Amniotic epithelial cell (primary cell): ENCODE measurements at regions not wholly inside any gene's neighbourhood (a gene's known extent, or its start where the extent isn't known, plus 50 kb on each side); places are given as distances from the start of the nearest gene placed in this dataset.

Experiments used
- DNase-seq: peaks from one replicate; pipeline ENCODE4 v3.0.0-alpha.2; 2010; ENCODE audit warnings: low read depth

DNA sequence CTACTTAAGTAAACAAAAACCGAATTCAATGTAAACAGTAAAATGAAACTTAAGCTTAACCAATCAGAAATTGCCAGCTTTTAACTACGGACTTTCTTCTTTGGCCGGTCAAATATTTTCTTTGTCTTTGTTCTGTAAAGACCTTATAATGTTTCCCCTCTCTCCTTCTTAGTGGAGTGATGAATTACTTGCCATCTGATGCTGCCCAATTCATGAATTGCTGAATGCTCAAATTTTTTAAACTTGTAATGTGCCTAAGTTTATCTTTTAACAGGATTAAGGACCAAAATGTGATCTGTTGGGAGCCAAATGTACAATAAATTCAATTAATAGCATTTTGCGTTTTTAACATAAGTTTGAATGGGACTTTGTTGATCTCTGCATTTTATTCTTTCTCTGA is 345.8 kb upstream of the CBLB start:
- no peak for DNase-seq

DNA sequence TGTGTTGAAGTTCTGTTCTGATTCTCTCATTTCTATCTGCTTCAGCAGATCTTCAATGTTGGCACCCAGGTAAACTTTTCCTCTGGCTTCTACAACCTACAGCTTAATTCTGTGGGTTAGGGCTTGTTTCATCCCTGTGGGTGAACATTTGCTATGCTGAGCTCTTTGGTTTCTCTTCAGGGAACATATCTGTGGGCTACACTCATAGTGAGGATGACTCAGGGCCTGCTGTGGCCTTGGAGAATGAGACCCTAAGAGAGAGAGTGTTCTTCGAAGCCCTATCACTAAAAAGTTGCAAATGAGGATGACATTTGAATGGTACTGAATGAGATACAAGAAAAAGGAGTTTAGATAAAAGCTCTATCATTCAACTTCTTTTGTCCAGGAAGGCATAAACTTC is 346.2 kb upstream of the CBLB start:
- DNase-seq = peak; percentile 63

DNA sequence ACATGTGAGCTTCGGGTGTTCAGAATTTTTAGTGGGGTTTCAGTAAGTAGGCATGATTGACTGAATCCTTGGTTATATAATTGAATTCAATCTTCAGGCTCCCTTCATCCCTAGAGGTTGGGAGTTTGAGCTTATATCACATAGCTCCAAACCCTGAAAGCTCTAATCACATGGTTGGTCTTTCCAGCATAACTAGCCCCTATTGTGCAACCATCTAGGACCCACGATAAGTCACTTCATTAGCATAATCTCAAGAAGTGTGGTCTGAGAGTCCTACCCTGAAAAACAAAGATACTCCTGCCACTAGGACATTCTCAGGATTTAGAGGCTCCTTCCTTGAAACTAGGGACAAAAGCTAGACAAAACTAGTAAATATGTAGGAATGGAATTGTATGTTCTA is 348.9 kb upstream of the CBLB start:
- DNase-seq = no peak

DNA sequence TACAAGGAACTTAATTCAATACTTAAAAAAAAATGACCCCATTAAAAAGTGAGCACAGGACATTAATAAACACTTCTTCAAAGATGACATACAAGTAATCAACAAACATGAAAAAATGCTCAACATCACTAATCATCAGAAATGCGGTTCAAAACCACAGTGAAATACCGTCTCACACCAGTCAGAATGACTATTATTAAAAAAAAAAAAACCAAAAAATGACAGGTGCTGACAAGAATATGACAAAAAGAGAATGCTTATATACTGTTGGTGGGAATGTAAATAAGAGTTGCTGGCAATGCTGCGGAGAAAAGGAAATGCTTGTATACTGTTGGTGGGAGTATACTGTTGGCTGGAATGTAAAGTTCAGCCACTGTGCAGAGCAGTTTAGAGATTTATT is 358.3 kb upstream of the CBLB start:
- DNase-seq = no peak

DNA sequence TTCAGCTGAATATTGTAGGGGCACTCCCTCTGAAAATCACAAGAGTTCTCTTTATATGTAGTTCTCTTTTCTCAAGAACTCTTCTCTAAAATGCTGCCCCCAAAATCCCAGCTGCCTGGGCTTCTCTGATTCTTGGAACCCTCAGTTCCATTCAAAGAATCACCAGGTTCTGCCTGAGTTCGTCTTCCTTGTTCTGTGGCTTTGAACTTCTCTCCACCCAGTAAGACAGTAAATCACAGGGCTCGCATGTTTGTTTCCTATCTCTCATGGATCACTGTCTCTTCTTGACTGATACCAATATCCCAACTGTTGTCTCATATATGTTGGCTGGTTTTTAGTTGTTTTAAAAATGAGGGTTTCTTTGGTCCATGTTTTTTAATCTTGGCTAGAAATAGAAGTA is 359.5 kb upstream of the CBLB start:
- DNase-seq = no peak

DNA sequence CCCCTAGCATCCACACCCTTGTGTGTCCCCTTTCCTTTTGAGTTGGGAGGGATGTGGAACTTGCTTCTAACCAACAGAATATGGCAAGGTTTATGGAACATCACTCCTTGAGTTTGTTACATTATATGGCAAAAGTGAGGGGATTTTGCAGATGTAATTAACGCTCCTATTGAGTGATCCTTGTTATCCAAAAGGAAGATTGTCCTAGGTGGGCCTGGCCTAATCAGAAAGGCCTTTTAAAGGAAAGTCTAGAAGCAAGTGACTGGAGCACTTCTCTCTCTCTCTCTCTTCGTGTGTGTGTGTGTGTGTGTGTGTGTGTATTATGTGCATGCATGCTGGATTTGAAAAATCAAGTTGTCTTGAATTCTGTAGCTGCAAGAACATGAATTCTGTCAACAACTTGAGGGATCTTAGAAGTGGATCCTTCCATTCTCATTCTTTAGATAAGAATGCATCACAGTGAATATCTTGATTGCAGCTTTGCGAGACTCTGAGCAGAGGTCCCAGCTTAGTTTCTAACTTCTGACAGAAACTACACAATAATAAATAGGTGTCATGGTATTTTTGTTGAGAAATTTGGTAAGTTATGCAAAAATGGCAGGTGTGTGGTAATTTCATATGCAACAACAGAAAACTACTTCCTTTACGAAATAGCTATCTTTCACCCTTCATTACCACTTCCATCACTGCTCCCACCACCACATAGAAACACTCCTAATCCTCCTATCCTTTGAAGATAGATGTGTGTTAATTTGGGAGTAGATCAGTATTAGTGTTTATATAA is 360.9 kb upstream of the CBLB start:
- peak; percentile 34 for DNase-seq

DNA sequence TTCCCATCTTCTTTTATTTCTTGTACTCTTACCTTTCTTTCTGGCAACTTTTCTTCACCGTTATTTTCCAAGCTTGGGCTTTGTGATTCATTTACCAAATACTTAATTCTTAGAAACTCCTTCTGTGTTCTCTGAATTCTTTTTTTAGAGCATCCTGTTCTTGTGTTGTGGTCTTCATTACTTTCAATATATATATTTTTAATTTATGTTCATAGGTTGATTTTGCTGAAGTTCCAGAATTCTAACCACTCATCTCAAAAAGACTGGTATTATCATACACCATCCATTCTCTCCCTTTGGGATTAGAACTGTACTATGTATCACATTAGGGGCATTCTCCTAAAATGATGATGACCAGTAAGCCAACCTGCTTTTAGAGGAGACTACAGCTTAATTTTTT is 362.3 kb upstream of the CBLB start:
- DNase-seq = no peak

DNA sequence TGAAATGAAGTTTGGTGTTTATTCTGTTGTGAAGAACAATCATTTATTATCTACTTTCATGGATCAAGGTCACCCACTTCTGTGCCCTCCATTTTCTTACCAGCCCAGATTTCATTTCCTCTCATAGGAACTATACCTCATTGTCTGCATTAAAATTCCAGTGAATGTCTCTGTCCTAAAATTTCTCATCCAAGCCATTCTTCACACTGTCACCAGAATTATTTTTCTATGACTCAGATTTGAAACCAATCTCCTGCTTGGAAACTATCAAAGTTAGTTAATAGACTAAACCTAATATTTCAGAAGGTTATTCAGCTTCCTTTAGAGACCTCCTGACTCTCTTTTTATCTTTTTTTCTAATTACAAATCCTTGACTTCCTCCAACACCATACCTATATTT is 364.1 kb upstream of the CBLB start:
- no peak for DNase-seq

DNA sequence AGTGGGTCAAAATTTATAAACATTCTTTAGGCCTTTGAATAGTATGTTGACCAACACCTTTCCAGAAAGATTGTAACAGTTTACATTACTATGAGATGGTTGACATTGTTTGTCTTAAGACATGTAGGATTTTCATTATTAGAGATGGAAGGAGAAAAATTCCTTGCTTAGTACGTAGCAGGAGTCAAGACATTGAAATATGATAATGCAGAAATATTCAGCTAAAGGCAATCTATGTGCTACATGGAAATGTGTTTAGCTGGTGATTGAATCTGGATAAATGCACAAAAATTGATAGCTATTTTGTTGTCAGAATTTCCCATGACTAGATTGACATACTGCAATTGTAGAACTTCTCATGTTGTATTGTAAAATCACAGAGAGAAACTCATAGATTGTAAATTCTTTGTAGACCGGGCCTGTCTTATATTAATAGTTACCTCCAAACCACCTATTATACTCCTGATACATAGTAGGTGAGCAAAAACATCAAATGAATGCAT is 370.4 kb upstream of the CBLB start:
- no peak for DNase-seq

DNA sequence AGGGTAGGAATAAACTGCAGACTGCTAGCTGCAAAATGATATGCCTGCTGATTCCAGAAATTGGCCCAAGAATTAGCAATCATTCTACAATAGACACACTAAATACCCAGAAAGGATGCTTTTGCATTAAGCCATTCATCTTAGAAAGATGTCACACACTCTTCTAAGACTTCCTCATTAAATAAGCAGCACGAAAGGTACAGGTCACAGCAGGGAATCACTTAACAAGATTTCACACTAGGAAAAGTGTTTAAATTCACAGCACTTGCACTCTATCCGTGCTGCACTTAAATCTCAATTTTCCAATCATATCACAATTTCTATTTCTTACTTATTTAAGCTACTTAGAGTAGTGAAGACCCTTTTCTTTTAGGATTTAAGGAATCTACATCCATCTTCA is 372.8 kb upstream of the CBLB start:
- DNase-seq = no peak

DNA sequence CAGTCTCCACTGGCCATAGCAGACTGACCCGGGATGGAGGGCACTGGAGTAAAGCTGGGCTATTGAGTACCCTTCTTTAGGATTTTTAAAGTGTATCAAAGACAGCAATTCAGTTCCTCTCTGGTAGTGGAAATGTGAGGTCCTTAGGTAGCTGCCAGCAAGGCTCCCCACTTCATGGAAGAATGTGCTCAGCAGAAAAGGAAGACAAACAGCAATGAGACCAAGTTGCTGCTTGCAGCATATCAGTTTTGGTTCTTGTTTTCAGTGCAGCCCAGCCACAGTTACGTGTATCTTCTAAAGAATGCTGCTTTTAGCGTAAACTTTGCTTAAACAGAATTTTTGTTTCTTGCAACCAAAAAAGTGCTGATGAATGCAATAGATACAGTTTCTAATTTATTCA is 374.0 kb upstream of the CBLB start:
- DNase-seq = no peak

DNA sequence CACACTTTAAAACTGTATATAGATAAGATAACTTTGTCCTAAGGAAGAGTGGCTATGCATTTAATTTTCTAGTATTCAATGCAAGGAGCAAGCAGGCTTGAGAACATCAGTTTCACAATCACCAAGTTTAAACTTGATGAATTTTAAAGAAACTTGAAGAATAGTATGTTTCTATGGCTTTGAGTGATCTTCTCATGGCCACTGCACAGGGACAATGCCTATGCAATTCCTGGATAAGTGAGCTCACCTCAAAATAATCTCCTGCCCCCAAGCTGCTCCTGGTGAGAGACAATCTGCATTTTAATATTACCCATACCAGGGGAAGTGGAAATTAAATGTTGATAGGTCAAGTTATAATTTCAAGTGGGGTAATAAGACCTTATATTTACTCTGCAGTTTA is 376.6 kb upstream of the CBLB start:
- DNase-seq = no peak

DNA sequence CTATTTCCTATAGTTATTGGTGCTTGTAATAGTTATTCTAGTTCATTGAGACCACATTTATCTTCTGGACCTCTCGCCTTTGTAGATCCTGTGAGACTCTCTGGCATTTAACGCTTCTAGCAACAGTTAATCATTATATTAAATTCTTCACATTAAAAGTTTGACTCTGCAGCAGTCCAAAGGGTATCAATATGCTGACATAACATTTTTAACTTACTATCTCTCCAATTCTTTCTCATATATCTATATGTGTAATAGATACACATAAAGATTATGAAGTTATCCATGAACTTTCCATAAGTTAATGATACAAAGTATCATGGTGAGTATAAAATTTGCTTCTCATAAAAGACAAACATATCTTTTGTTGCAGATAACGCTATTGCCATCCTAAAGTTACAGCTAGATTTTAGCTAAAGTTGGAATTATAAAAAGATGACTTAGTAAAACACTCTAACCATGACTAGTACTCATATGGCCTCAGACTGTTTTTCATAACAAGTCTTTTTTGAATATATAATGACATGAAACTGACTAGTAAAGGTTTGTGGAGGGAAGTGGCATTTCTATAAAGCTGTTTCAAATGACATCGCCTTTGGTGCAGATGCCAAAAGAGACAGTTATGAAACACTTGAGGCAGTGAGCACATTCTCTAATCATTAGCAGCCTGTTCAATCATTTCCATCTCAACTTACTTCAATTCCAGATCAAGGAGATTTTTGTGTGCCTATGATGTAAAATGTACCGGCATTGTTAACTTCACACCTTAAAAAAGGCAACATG is 379.3 kb upstream of the CBLB start:
- no peak for DNase-seq

DNA sequence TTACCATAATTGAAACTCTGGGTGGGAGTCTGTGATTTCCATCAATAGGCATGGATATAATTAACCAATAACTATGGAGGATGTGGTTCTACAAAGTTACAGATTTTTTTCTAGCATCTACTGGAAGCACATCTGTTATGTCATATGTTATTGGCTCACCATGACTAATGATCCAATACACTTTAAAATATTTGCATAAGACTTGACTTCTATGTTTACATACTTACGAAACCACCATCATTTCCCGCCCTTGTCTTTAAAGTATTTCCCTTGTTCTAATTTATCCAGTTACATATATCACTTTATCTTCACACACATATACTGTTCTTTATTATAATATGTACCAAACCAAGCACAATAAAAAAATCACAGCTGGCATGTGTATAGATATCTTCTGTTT is 380.3 kb upstream of the CBLB start:
- no peak for DNase-seq

DNA sequence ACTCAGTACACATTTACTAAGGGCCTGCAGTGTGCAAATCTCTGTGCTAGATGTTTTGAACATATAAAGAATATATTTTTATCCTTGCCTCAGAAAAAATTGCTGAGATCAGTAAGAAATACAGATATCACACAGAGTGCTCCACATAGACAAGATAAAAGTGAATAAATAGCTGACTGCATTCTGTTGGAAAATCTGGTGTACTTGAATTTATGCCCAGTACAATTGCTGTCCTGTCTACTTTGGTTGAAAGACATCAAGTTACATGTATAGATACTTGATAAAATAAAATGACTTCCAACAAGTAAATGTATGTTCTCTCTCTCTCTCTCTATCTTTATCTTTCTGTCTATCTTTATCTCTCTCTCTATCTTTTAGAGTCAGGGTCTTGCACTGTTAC is 381.2 kb upstream of the CBLB start:
- no peak for DNase-seq

DNA sequence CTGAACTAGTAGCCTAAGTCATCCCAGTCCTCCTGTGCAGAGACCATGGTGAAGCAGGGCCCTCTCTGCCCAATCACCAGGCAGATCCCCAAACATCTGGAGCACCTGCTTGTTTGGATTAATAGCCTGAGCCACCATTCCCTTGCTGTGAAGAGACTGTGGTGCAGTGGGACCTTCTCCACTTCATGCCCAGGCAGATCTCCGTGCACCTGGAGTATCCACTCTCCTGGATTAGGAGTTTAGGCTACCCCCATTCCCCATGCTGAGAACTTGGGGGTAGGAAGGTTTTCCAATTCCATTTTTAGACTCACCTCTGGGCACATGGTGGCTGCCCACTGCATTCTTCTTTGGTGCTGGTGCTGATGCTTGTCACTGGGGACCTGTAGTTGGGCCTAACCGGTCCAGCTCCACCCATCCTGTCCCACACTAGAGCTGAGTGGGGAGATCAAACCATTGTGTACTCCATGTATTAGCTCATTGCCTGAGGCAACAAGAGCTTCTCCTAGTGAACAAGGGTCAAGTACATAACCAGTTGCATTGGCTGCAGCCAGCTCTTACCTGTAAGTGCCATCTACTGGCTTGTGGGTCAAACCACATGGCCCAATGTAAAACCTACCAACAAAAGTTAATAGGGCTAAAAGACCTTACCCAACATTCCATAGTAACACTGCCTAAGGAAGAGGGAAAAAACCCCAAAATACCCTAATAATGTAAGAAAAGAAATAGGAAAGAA is 382.5 kb upstream of the CBLB start:
- DNase-seq = peak; percentile 16

DNA sequence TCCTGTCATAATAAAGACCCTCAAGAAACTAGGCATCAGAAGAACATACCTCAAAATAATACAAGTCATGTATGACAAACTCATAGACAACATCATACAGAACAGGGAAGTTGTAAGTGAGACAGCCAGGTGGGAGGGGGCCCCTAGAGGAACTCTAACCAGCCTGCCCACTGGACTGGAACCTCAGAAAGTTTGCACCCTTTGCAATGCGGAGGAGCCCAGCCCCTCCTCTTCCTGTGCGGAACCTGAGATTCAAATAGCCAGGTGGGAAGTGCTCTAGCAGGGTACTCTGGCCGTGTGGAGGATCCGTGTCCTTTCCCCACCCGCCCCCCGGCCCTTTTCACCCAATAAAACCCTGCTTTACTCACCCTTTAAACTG is 387.0 kb upstream of the CBLB start:
- DNase-seq = no peak

DNA sequence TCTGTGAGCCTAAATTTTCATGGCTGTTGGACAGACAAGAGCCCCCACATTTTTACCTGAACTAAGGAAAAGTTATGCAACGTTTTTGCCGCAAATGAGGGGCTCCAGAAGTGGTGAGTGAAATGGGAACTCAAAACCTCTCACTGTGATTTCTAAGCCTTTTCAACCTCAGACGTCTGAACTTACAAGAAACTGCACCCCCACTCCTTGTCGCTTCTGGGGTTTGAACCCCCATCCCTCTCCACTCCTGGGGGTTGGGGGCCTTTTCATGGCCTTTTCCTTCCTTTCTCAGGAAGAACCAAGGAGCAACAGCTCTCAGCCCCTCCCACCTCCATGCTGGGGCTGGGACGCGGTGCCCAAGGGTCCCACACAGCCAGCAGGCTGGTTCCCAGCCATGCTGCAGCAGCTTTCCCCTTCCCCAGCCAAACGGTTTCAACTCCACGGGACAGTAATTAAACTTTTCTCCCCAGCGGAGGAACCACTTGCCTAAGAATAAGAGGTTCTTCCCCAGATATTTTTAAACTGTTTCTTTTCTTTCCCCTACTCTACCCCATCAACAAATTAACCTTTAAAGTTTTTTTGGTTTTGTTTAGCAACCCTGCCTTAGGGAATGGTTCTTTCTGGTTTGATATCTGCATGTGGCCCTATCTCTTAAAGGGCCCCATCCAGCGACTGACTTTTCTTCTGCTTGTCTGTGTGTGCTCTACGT is 387.6 kb upstream of the CBLB start:
- no peak for DNase-seq

DNA sequence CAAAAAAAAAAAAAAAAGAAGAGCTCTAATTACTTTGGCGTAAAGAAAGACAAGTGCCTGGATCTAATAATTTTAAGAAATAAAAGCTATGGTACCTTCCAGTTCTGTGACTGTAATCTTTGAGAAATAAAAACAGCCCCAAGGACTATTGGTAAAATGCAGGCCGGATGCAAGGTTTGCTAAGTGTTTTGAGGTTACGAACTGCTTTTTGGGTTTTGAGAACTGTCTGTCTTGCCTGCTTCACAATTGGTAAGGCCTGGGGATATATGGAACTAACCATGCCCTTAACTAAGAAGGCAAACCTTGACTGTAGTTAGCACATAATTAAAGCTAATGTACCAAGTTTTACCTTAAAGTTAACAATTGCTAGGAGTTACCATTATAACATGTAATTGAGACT is 388.4 kb upstream of the CBLB start:
- no peak for DNase-seq

DNA sequence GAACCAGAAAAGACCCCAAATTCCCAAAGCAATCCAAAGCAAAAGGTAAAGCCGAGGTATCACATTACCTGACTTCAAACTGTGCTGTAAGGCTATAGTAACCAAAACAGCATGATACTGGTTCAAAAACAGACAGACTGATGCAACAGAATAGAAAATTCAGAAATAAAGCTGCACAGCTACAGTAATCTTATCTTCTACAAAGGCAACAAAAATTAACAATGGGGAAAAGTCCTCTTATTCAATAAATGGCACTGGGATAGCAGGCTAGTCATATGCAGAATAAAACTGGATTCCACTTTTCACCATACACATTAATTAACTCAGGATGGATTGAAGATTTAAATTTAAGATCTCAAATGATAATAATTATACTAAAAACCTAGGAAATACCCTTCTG is 392.6 kb upstream of the CBLB start:
- DNase-seq = no peak

DNA sequence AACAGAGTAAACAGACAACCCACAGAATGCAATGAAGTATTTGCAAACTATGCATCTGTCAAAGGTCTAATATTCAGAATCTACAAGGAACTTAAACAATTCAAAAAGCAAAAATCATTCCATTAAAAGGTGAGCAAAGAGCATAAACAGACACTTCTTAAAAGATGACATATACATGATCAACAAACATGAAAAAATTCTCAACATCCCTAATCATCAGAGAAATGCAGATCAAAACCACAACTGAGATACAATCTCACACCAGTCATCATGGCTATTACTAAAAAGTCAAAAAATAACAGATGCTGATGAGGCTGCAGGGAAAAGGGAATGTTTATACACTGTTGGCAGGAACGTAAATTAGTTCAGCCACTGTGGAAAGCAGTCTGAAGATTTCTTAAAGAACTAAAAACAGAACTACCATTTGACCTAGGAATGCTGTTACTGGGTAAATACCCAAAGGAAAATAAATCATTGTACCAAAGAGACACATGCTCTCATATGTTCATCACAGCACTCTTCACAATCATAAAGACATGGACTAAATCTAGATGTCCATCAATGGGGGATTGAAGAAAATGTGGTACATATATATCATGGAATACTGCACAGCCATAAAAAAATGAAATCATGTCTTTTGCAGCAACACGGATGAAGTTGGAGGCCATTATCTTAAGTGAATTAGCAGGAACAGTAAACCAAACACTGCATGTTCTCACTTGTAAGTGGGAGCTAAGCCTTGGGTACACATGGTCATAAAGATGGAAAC is 393.3 kb upstream of the CBLB start:
- DNase-seq = peak; percentile 93

DNA sequence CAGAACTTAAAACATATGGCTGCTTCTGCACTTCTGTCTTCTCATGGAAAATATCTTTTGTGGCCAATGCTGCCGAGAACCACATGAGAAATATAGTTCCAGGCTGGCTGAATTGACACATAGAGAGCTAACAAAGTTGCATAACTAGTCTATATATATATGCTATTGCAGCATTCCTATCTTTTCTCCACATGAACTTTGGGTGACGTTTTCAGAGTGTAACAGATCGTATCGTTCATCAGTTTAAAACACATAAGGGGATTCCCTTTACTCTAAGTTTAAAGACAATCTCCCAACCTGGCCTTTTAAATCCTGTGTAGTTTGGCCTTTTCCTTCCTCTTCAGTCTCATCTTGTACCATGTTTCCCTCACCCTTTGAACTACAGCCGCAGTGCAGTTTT is 394.2 kb upstream of the CBLB start:
- peak; percentile 53 for DNase-seq
